Neuron (in vitro differentiated cells): ENCODE measurements at regions not wholly inside any gene's neighbourhood (a gene's known extent, or its start where the extent isn't known, plus 50 kb on each side); places are given as distances from the start of the nearest gene placed in this dataset.
"Not testable (repeated sequence)": the region's sequence is repeated elsewhere in the genome, so short reads cannot be mapped to it uniquely, and the experiment has no call there.

Experiments
- H2AFZ ChIP-seq: one replicate; pipeline ENCODE4 v1.6.1; 2013; ENCODE audit warnings: low read depth, mild to moderate bottlenecking, inconsistent platforms, low read length, moderate library complexity
- H3K27me3 ChIP-seq: one replicate; pipeline ENCODE4 v1.6.1; 2013; ENCODE audit warnings: low read length; ENCODE audit not compliant: insufficient read depth
- H3K36me3 ChIP-seq: one replicate; pipeline ENCODE4 v1.6.1; 2013; ENCODE audit warnings: low read length; ENCODE audit not compliant: insufficient read depth
- H3K4me1 ChIP-seq: one replicate; pipeline ENCODE4 v1.6.1; 2013; ENCODE audit warnings: low read length; ENCODE audit not compliant: insufficient read depth
- H3K4me3 ChIP-seq: 2 replicates; pipeline ENCODE4 v1.5.1; 2013; ENCODE audit warnings: mild to moderate bottlenecking, low read length, moderate library complexity
- H3K9me3 ChIP-seq: one replicate; pipeline ENCODE4 v1.6.1; 2013; ENCODE audit warnings: low read length

GRCh38 chr14:46596236-46596635 lies 55.3 kb downstream of the RPL10L start:
- Histone ChIP-seq H3K4me1 (no peaks in the 10 kb centered on the region), H3K36me3 (no peaks in the 10 kb centered on the region), H2AFZ (no peak overlapping the region), H3K9me3 (no peaks in the 10 kb centered on the region), H3K4me3 (no peak overlapping the region), H3K27me3 (no peaks in the 10 kb centered on the region)

GRCh38 chr14:46582826-46583225 lies 68.8 kb downstream of the RPL10L start:
- Histone ChIP-seq H2AFZ (no peak overlapping the region), H3K4me3 (no peak overlapping the region), H3K4me1 (no peaks in the 10 kb centered on the region), H3K9me3 (no peaks in the 10 kb centered on the region), H3K36me3 (no peaks in the 10 kb centered on the region), H3K27me3 (no peaks in the 10 kb centered on the region)

GRCh38 chr14:46581036-46581671 lies 70.4 kb downstream of the RPL10L start:
- Histone ChIP-seq H3K4me3 (no peak overlapping the region), H3K36me3 (no peaks in the 10 kb centered on the region), H3K4me1 (no peaks in the 10 kb centered on the region), H3K27me3 (no peaks in the 10 kb centered on the region), H2AFZ (peak overlapping the region; percentile 54), H3K9me3 (no peaks in the 10 kb centered on the region)

GRCh38 chr14:46574978-46575375 lies 76.6 kb downstream of the RPL10L start:
- Histone ChIP-seq H2AFZ (no peak overlapping the region), H3K4me3 (no peak overlapping the region), H3K27me3 (no peaks in the 10 kb centered on the region), H3K9me3 (no peaks in the 10 kb centered on the region), H3K36me3 (no peaks in the 10 kb centered on the region), H3K4me1 (no peaks in the 10 kb centered on the region)

- H2AFZ ChIP-seq: no peak overlapping the region
- no peaks in the 10 kb centered on the region for H3K4me1 ChIP-seq
- no peaks in the 10 kb centered on the region for H3K36me3 ChIP-seq
- no peak overlapping the region for H3K4me3 ChIP-seq
- H3K9me3 ChIP-seq: no peaks in the 10 kb centered on the region
- H3K27me3 ChIP-seq: no peaks in the 10 kb centered on the region
These were observed 77.2 kb downstream of the RPL10L start for GRCh38 chr14:46574221-46574977.

GRCh38 chr14:46573498-46573897 lies 78.1 kb downstream of the RPL10L start:
- Histone ChIP-seq H3K4me1 (no peaks in the 10 kb centered on the region), H3K4me3 (no peak overlapping the region), H2AFZ (no peak overlapping the region), H3K9me3 (no peaks in the 10 kb centered on the region), H3K36me3 (no peaks in the 10 kb centered on the region), H3K27me3 (no peaks in the 10 kb centered on the region)

GRCh38 chr14:46571970-46572369 lies 79.6 kb downstream of the RPL10L start:
- Histone ChIP-seq H2AFZ (no peak overlapping the region), H3K4me1 (no peaks in the 10 kb centered on the region), H3K36me3 (no peaks in the 10 kb centered on the region)

GRCh38 chr14:46568161-46568560 lies 83.4 kb downstream of the RPL10L start:
- not testable (repeated sequence) for H2AFZ ChIP-seq, H3K4me3 ChIP-seq, H3K36me3 ChIP-seq

More at GRCh38 chr14:46571970-46572369, 79.6 kb downstream of the RPL10L start:
- Histone ChIP-seq H3K9me3 (no peaks in the 10 kb centered on the region), H3K4me3 (no peak overlapping the region), H3K27me3 (no peaks in the 10 kb centered on the region)

GRCh38 chr14:46550836-46551235 lies 100.7 kb downstream of the RPL10L start:
- Histone ChIP-seq H2AFZ (no peak overlapping the region), H3K27me3 (no peaks in the 10 kb centered on the region), H3K9me3 (no peaks in the 10 kb centered on the region), H3K4me3 (no peak overlapping the region), H3K36me3 (no peaks in the 10 kb centered on the region), H3K4me1 (no peaks in the 10 kb centered on the region)

More at GRCh38 chr14:46568161-46568560, 83.4 kb downstream of the RPL10L start:
- H3K4me1 ChIP-seq, H3K9me3 ChIP-seq, H3K27me3 ChIP-seq: not testable (repeated sequence)

- no peaks in the 10 kb centered on the region for H3K27me3 ChIP-seq
- H3K4me3 ChIP-seq: no peak overlapping the region
- H2AFZ ChIP-seq: no peak overlapping the region
- H3K36me3 ChIP-seq: no peaks in the 10 kb centered on the region
- H3K9me3 ChIP-seq: no peaks in the 10 kb centered on the region
- H3K4me1 ChIP-seq: no peaks in the 10 kb centered on the region
These were observed 110.6 kb downstream of the RPL10L start for GRCh38 chr14:46540986-46541385.

- H3K27me3 ChIP-seq: no peaks in the 10 kb centered on the region
- H3K9me3 ChIP-seq: no peaks in the 10 kb centered on the region
- H2AFZ ChIP-seq: no peak overlapping the region
- H3K4me3 ChIP-seq: no peak overlapping the region
- no peaks in the 10 kb centered on the region for H3K36me3 ChIP-seq
- H3K4me1 ChIP-seq: no peaks in the 10 kb centered on the region
These were observed 132.5 kb downstream of the RPL10L start for GRCh38 chr14:46519121-46519520.

- not testable (repeated sequence) for H3K27me3 ChIP-seq
These were observed 142.8 kb downstream of the RPL10L start for GRCh38 chr14:46508752-46509151.

GRCh38 chr14:46499521-46499920 lies 152.1 kb downstream of the RPL10L start:
- no peaks in the 10 kb centered on the region for H3K9me3 ChIP-seq
- H3K27me3 ChIP-seq: no peaks in the 10 kb centered on the region
- no peaks in the 10 kb centered on the region for H3K36me3 ChIP-seq
- no peaks in the 10 kb centered on the region for H3K4me1 ChIP-seq
- H3K4me3 ChIP-seq: no peak overlapping the region
- H2AFZ ChIP-seq: no peak overlapping the region

More at GRCh38 chr14:46508752-46509151, 142.8 kb downstream of the RPL10L start:
- not testable (repeated sequence) for H3K4me3 ChIP-seq, H3K4me1 ChIP-seq, H3K9me3 ChIP-seq, H3K36me3 ChIP-seq, H2AFZ ChIP-seq
